ENCODE measurements at regions not wholly inside any gene's neighbourhood (a gene's known extent, or its start where the extent isn't known, plus 50 kb on each side); places are given as distances from the start of the nearest gene placed in this dataset.

DNA sequence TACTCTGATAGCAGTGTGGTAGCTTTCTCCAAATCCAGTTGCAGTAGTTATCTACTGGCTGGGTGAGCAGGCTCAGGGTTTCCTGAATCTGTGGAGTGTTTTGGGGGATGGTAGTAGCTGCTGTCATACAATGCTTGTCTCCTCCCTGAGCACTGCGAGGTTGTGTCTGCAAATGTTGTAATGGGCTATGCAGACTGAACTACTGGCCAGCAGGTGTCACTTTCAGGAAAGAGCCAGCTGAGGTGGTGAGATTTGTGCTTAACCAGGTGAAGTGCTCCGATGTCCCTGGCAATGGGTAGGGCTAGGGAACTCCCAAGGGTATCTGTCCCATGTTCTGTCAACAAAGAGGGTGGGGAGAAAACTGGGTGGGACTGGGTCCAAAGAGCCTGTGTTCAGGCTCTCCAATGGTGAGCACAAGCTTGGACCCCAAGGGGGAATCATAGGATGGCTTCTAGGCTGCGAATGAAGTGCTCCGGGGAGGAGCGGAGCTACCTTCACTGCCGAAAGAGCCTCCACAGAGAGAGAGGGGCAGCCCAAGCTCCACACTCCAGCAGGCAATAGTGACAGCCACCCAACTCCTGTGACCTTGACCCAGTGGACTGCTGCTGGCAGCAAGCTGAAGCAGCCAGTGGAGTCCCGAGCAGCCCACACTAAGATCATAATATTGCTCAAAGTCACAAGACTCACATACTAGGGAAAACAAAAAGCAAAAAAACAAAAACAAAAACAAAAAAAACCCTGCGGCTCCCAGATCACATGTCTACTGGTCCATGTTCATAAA lies 1324.0 kb upstream of the USP15 start:
- DNase-seq, result no peak

DNA sequence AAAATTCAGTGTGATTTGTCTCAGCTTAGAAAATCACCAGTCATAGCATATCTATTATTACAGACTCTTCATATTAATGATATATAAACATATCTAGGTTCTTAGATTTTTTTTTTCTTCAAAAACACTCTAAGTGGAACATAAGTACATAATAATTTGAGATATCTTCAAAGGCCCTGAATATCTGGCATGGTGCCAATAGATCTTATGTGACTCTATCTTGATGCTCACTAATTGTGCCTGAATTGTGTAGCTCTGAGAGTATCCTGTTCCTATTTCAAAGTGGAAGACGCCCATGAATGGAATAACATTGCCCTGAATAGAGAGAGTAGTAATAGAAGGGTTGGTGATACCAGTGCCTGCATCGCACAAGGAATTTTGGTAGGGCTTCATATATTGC lies 1312.7 kb upstream of the USP15 start:
- no peak for DNase-seq

DNA sequence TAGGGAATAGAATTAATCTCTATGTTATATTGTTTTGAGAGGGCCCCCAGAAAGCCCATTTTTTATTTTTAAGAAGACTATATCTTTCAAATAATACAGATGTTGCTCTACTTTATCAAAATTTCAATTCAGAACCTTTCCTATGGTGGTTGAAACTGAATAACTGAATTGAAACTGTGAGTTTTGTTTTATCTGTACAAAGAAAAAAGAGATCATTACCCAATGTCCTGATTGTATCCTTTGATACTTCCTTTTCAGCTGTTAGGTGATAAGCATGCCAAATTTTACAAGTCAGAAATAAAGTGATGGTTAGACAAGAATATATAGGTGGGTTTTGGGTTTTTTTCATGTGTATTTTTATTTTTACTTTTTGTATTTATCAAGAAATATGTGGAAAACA lies 1293.1 kb upstream of the USP15 start:
- no peak for DNase-seq

DNA sequence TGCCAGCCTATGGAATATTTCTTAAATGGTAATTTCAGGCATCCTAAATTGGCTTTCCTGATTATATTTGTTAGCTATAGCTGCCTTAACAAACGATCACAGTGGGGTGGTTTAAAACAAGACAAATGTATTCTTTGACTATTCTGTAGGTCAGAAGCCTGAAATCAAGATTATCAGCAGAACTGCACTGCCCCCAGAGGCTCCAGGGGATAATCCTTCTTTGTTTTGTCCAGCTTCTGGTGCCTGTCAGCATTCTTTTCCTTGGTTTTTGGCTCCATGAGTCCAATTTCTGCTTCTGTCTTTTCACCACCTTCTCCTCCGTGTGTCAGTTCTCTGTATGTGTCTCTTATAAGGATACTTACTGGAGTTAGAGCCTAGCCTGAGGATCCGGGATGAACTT lies 1282.2 kb upstream of the USP15 start:
- DNase-seq, result no peak

DNA sequence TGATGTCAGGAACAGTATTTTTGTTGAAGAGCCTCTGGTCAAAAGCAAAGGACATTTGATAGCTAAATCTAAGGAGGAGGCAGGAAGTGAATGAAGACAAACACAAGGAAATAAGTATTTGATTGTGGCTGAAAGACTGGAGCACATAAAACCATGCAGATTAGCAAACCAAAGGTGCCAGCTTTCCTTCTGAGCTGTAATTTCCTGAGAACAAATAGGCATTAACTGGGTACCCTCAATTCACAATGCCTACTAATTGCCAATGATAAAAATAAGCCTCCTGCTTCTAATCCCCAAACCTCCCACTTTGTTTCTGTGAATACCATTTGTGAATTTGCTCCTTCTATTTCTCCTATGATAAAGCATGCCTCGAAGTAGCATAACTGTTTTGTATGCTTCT lies 1279.6 kb upstream of the USP15 start:
- no peak for DNase-seq

DNA sequence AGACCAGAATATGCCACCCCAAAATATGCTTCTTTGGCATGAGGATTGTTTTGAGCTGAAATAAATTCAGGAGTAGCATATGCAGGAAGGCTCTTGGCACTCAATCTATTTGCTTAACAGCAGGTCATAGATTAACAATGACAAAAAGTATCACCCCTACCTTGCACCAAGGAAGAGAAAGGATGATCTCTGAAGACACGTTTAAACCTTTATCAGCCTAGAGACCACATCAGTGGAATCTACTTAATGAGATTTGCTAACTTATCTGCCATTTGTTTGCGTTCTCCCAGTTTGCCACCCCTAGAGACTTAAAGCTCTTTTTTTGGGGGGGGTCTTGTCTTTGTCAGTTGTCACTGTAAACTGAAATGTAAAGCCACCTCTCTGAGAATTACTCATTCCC lies 1278.7 kb upstream of the USP15 start:
- DNase-seq, result no peak

DNA sequence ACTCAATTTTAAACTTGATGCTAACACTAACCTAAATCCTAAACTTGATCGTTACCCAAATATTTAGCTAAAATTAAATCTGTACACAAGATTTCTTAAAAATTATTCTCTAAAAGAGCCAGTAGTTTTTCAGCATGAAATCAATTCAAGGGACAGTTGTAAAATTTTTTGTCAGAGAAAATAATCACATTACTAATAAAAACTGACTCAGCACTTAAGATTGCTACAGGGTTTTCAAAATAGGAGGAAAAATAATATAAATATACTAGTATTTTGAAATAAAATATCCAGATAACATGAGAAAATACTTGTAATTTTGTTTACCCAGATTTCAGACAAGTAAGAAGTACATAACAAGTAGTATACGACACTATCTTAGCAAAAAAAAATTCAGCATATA lies 1268.1 kb upstream of the USP15 start:
- DNase-seq, result no peak

DNA sequence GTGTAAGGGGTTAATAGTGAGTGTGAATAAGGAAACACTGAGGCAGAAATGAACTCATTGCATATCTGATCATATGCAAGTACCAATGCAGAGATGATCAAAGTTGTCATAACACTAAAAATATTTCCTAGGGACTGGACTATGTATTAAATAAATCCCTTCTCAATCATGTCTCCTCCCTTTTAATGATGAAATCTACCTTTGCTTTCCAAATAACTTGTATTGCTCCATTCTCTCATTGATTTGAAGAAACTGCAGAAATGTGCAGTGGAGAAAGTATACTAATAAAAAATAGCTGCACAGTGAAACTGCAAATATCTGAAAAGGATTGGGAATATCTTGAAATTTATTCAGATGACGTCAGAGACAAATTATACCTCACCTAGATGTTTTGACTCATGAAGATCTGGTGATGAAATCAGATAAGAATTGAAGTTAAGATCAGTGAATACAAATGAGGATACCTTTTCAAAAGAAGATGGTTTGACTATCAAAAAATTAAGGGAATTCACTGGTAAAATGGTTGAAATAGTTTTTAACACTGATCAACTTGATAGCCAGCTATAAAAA lies 1264.9 kb upstream of the USP15 start:
- no peak for DNase-seq

DNA sequence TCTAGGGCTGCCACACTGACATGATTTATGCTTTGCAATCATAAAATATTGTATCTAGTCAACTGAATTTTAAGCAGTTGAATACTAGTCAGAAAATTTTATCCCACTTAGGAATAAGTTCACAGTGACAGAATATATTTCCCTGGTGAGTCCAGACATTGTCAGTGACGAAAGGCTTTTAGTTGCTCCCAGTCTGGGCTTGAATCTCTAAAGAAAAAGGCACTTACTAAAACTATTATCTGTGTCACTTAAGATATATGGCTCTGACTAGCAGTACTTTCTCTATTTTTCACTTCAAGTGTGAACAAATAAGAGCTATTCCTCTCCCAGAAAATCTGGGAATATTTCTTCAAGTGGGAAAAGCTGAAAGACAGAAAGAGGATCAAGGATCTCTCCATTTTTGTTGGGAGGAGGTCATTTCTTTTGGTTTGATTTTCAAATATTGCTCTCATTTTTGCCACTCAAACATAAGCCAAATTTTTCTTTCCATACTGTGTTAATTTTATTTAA lies 1262.3 kb upstream of the USP15 start:
- DNase-seq, result no peak

DNA sequence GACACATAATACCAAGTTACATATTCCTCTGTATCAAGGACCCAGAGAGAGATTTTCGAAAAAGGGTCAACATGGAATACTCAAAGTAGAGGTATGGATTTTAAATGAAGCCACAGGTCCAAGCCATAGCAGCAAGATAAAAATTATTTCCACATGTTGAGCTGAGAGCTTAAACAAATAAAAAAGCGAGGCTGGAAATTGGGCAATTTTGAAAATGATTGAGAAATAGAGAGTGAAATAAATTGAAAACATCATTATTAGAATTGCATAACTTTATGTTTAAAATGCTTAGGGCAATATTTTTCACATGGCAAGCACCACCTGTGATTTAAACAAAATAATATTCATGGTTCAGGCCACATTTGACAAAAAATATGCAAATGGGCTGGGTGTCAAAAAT lies 1251.0 kb upstream of the USP15 start:
- no peak for DNase-seq

DNA sequence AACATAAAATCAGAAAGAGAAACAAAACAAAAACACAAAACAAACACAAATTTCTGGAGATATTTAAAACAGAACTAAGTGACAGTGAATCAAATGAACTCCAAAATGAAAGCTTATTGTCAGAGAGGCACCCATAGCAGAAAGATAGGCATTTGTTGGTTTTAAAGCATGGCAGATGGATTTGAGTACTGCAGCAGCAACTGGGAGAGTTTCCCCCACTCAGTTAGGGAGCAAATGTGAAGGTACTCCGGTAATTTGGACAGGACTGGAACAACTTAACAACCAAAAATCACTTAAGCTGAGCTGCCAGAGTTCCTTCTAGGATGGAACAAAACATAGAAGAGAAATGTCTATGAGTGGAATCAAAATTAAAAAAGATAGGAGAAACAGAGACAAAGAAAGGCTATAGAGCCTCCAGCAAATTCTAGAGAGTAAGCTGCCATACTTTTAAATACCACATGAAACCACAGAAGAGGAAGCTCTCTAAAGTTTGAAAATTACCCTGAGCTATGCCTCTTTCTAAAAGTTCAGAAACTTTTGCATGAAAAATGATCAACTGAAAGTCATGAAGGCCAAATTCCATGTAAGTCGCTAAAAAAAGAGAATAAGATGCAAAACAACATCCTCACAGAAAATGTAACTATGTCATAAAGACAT lies 1248.3 kb upstream of the USP15 start:
- no peak for DNase-seq

DNA sequence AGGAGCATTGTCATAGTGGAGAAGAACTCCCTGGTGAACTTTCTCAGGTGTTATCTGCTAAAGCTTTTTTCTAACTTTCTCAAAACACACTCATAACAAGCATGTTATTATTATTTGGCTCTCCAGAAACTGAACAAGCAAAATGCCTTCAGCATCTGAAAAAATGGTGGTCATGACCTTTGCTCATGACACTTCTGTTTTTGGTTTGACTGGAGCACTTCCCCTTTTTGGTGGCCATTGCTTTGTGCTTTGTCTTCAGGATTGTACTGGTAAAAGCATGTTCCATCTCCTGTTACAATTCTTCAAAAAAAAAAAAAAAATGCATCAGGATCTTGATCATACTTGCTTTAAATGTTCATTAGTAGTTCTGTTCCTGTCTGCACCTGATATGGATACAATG lies 1241.6 kb upstream of the USP15 start:
- DNase-seq, result no peak

DNA sequence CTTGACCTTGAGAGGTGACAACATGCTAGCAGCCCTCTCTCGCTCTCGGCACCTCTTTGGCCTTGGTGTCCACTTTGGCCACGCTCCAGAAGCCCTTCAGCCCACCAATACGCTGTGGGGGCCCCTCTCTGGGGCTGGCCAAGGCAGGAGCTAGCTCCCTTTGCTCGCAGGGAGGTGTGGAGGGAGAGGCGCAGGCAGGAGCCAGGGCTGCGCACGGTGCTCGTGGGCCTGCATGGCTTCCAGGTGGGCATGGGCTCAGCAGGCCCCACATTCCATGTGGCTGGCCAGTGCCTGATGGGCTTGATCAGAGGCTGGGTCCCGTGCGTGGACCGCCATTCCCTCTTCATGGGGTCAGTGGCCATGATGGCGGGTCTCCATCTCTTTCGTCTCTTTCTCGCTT lies 1237.0 kb upstream of the USP15 start:
- DNase-seq, result no peak

DNA sequence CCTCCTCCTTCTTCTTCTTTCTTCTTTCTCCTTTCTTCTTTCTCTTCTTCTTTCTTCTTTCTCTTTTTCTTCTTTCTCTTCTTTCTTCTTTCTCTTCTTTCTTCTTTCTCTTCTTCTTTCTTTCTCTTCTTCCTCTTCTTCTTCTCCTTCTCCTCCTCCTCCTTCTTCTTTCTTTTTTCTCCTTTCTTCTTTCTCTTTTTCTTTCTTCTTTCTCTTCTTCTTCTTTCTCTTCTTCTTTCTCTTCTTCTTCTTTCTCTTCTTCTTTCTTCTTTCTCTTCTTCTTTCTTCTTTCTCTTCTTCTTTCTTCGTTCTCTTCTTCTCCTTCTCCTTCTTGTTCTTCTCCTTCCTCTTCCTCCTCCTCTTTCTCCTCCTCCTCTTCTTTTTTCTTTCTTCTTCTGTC lies 1230.7 kb upstream of the USP15 start:
- no peak for DNase-seq

DNA sequence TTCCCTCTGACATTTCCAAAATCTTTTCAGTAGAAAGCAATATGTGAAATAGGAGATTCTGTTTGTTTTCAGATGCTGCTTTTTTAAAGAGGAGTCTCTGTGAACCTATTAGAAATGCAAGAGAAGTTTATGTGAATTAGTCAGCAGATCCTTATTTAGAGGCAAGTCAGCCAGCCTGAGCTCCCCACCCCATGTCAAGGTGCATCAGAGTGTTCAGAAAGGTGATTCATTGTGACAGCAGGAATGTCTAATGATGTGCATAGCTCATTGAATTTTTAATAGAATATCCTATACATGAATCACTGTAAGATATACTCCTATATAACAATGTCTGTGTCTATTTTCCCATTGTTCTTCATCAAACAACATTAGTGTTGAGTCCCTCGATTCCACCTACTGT lies 1222.4 kb upstream of the USP15 start:
- DNase-seq, result no peak

DNA sequence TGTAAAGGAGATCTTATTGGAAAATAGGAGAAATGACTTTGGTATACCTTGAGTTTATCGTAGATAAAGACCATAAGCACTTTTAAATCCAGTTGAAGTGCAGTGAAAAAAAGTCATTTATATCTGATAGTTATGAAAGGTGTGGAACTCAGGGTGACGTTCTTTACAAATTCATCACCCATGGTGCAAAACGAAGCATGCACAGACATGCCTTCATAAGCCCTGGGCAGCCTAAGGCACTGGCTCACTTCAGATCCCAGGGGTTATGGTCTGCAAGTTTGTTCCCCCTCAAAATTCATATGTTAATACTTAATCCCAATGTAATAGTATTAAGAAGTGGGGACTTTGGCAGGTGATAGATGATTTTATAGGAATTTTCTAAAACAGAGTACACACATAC lies 1216.4 kb upstream of the USP15 start:
- no peak for DNase-seq

DNA sequence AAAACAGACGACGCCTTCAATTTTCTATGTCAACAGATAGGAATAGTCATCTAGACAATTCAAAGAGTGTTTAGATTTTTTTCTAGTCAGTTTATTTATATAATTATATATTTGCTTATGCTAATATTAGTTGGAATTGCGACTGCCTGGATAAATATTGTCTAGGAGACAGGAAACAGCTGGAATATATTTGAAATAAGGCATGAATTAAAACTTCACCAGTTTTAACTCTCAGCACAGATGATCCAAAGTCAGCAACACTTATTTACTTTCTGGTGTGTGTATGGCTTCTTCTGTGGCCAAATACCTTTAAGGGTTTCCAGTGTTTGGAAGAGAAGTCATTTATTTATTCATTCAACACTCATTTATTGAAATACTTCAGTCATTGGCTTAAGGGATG lies 1215.4 kb upstream of the USP15 start:
- DNase-seq, result no peak

DNA sequence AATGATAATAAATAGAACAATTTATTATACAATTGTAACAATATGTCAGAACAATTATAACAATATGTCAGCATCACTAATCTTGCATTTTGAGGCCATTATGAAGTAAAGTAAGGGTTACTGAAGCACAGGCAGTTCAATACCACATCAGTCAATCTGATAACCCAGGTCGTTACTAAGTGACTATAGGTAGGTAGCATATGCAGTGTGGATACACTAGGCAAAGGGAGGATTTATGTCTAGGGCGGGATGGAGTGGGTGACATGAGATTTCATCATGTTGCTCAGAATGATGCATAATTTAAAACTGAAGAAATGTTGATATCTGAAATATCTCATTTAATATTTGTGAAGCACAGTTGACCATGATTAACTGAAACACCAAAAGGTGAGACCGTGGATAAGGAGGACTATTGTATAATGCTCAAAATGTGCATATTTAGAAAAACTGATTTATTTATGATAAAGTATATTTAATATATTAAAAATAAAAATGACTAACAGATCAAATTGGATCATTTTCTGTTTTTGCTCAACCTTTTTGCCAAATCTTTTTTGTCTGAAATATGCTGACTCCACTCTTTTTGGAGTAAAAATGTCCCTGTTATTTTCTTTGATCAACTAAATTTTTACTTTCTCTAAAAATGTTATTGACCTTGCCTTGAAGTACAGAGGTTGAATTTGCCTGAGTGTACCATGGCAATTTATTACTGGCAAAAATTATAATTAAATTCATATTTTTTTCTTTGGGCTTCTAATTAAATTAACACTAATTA lies 1189.4 kb upstream of the USP15 start:
- DNase-seq, result no peak

DNA sequence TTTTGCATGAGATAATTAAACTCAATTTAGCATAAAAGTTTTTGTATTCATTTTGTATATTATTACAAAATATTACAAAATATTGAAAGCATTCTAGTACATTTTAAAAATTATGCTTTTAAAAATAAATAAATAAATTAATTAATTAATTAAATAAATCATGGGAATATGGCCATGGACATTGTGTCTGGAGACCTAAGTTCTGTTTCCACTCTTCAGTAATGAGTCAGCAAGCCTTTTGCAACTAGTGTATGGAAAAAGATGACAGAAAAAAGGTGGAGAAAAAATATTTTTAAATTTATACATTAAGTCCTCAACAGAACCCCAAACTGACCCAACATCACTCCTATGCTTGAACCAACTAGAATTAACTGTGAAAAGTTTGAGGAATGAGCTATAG lies 1187.5 kb upstream of the USP15 start:
- DNase-seq, result no peak

DNA sequence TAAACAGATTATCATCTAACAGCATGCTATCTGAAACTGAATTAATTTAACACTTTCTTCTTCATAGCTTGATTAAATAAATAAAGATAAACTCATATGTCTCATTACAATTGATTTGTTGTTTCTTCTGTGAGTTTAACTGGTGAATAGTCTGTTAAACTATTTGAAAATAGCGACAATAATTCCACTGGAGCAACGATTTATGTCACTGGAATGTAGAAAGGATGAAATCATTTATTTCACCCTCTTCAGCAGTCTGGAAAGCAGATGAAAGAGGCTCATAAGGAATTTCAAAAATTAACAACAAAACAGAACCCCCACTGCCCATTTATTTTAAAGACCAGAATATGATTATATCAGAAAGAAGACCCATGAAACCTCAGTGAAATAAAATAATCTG lies 1165.1 kb upstream of the USP15 start:
- no peak for DNase-seq

DNA sequence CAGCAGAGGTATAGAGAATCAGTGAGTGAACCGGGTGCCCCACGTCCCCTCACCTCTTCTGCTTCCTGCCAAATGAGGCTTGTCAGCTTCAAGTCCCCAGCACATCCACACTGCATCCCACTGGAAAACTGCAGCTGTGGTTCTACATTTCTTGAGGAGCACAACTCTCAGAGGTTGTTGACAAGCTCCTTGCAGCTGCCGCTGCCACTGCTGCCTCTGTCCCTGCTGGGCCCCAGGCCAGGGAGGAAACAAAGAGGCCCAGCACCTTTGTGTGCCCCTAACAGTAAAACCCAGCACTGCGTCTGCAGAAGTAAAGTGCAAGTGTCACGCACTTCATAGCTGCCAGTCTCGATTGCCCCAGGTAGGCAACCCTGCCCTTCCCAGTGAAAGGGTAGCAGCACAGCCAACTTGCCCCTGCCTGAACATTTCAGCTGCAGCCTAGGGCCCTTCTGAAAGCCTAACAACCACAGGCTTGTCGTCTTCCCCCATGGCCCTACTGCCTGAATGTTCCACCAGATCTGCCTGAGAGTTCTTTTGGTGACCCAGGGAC lies 1162.1 kb upstream of the USP15 start:
- no peak for DNase-seq

DNA sequence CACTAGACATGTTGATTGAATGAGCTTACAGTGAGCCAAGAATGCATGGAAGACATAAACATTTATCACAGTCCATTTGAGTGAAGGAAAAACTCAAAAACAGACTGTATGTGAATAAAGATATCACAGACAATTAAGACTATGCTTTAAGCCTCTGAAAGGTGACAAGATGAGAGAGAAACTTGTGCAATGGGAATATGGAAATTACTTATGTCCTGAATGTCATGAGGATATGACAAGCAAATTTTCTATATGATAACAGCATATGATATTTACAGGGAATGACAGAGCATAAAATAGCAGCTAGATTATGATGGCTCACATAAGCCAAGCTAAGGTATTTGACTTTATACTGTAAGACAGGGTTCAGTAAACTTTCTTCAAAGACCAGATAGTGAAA lies 1153.1 kb upstream of the USP15 start:
- DNase-seq, result no peak

DNA sequence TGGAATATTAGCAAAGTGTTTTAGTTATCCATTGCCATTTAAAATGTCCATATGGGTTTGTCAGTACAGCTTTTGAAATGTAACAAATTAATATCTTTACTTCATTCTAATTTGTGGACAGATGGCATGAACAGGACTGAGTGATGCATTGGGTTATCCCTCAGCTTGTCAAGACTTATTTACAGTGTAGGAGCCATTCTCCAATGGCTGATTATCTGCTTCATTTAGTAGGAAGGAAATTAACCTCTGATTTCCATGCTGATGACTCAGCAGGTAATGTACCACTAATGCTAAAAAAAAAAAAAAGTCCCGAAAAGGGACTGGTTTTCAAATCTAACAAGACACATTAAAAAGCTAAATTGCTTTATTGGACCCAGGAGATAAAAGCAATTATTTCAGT lies 1149.0 kb upstream of the USP15 start:
- DNase-seq, result no peak
